GM21825 (cell line): ENCODE measurements at regions not wholly inside any gene's neighbourhood (a gene's known extent, or its start where the extent isn't known, plus 50 kb on each side); places are given as distances from the start of the nearest gene placed in this dataset.

Experiments used
- ATAC-seq: cut with Tn5 transposase; IDR thresholded peaks from one replicate; pipeline ENCODE4 v1.9.1; 2021; ENCODE audit warnings: mild to moderate bottlenecking, moderate library complexity; ENCODE audit not compliant: unreplicated experiment

- ATAC-seq, result no peak
These were observed 608.0 kb downstream of the TLL1 start for GRCh38 chr4:166481055-166481454.

- no peak for ATAC-seq
These were observed 608.7 kb downstream of the TLL1 start for GRCh38 chr4:166481739-166482138.

GRCh38 chr4:166482758-166483157 lies 609.7 kb downstream of the TLL1 start:
- ATAC-seq, result no peak

- no peak for ATAC-seq
These were observed 618.6 kb downstream of the TLL1 start for GRCh38 chr4:166491635-166492034.

GRCh38 chr4:166493924-166494345 lies 620.9 kb downstream of the TLL1 start:
- ATAC-seq, result no peak

- ATAC-seq, result no peak
These were observed 625.5 kb downstream of the TLL1 start for GRCh38 chr4:166498546-166498945.

- no peak for ATAC-seq
These were observed 626.8 kb downstream of the TLL1 start for GRCh38 chr4:166499820-166500219.

- ATAC-seq, result no peak
These were observed 628.9 kb downstream of the TLL1 start for GRCh38 chr4:166501941-166502382.

GRCh38 chr4:166502660-166503059 lies 629.6 kb downstream of the TLL1 start:
- no peak for ATAC-seq

- ATAC-seq, result no peak
These were observed 633.0 kb downstream of the TLL1 start for GRCh38 chr4:166506051-166506450.

GRCh38 chr4:166512267-166512666 lies 639.2 kb downstream of the TLL1 start:
- no peak for ATAC-seq

GRCh38 chr4:166518315-166518714 lies 645.3 kb downstream of the TLL1 start:
- no peak for ATAC-seq

GRCh38 chr4:166518776-166519175 lies 645.7 kb downstream of the TLL1 start:
- no peak for ATAC-seq

- ATAC-seq, result no peak
These were observed 646.7 kb downstream of the TLL1 start for GRCh38 chr4:166519774-166520173.

- ATAC-seq, result no peak
These were observed 654.5 kb downstream of the TLL1 start for GRCh38 chr4:166527500-166527899.

GRCh38 chr4:166531703-166532102 lies 658.7 kb downstream of the TLL1 start:
- no peak for ATAC-seq

- ATAC-seq, result no peak
These were observed 662.8 kb downstream of the TLL1 start for GRCh38 chr4:166535865-166536264.

- ATAC-seq, result no peak
These were observed 665.5 kb downstream of the TLL1 start for GRCh38 chr4:166538491-166539005.

- no peak for ATAC-seq
These were observed 673.0 kb downstream of the TLL1 start for GRCh38 chr4:166546009-166546408.

- no peak for ATAC-seq
These were observed 656.7 kb downstream of the SPOCK3 start for GRCh38 chr4:166577639-166578038.

GRCh38 chr4:166585491-166585890 lies 648.8 kb downstream of the SPOCK3 start:
- no peak for ATAC-seq

- peak; percentile 79 for ATAC-seq
These were observed 639.9 kb downstream of the SPOCK3 start for GRCh38 chr4:166594326-166594946.

GRCh38 chr4:166600264-166600663 lies 634.0 kb downstream of the SPOCK3 start:
- ATAC-seq, result no peak
